Calu3 (cell line): ENCODE measurements at regions not wholly inside any gene's neighbourhood (a gene's known extent, or its start where the extent isn't known, plus 50 kb on each side); places are given as distances from the start of the nearest gene placed in this dataset.

Experiments
- BruUV-seq: library from RNA; stranded (reverse); fragments of 400-500 nt; replicated peaks from 2 replicates; lab custom pipeline; 2021; lab: Mats Ljungman, UMichigan
- CTCF ChIA-PET: fragments of 300-600 bp; sonication (Branson Sonifier 250); formaldehyde crosslinking; loops from one replicate; lab custom pipeline; 2022; ENCODE audit warnings: antibody characterized with exemption; lab: Charles Lee
- DNase-seq: peaks from one replicate; pipeline ENCODE4 v3.0.0; 2022
- H3K27ac Mint-ChIP-seq: one replicate; pipeline ENCODE4 v1.8.0; 2022; ENCODE audit warnings: mixed read lengths; ENCODE audit not compliant: unreplicated experiment
- H3K27me3 Mint-ChIP-seq: one replicate; pipeline ENCODE4 v1.8.0; 2022; ENCODE audit warnings: mixed read lengths; ENCODE audit not compliant: unreplicated experiment
- H3K36me3 Mint-ChIP-seq: one replicate; pipeline ENCODE4 v1.8.0; 2022; ENCODE audit warnings: mild to moderate bottlenecking, moderate library complexity, mixed read lengths; ENCODE audit not compliant: insufficient read depth, unreplicated experiment
- H3K4me1 Mint-ChIP-seq: one replicate; pipeline ENCODE4 v1.8.0; 2022; ENCODE audit warnings: mild to moderate bottlenecking, low read depth, mixed read lengths; ENCODE audit not compliant: unreplicated experiment
- H3K4me3 Mint-ChIP-seq: one replicate; pipeline ENCODE4 v1.8.0; 2022; ENCODE audit warnings: mild to moderate bottlenecking, low read depth, moderate library complexity, mixed read lengths; ENCODE audit not compliant: unreplicated experiment
- H3K9me3 Mint-ChIP-seq: one replicate; pipeline ENCODE4 v1.8.0; 2022; ENCODE audit warnings: low read depth, mixed read lengths; ENCODE audit not compliant: unreplicated experiment
- CTCF ChIP-seq: fragments of 200-600 bp; IDR thresholded peaks from one replicate; pipeline ENCODE4 v1.8.0; 2022; ENCODE audit warnings: antibody characterized with exemption; ENCODE audit not compliant: unreplicated experiment
- intact Hi-C: fragments of 100-400 bp; cut with micrococcal nuclease; formaldehyde crosslinking; loops from one replicate; pipeline ENCODE4 v1.10.0; 2022; ENCODE audit not compliant: unreplicated experiment

- peaks cover 3% of the 10 kb centered on the region for H3K9me3 Mint-ChIP-seq
- no peak for DNase-seq
- no peak overlapping the region for H3K27ac Mint-ChIP-seq
- H3K27me3 Mint-ChIP-seq = no peaks in the 10 kb centered on the region
- no peaks in the 10 kb centered on the region for H3K36me3 Mint-ChIP-seq
- H3K4me1 Mint-ChIP-seq = no peaks in the 10 kb centered on the region
- CTCF ChIA-PET = no interaction called here
- no peak overlapping the region for H3K4me3 Mint-ChIP-seq
- no peak for TF ChIP-seq CTCF
- intact Hi-C loops = no loop called here
- BruUV-seq = no TSS peak
Measured at GRCh38 chr12:73110816-73111215, 838.6 kb downstream of the TRHDE start.

- no TSS peak for BruUV-seq
- Mint-ChIP-seq H3K4me1 (no peaks in the 10 kb centered on the region), H3K9me3 (peaks cover 3% of the 10 kb centered on the region), H3K27me3 (no peaks in the 10 kb centered on the region), H3K27ac (no peak overlapping the region), H3K4me3 (no peak overlapping the region), H3K36me3 (no peaks in the 10 kb centered on the region)
- no peak for TF ChIP-seq CTCF
- CTCF ChIA-PET = no interaction called here
- intact Hi-C loops = no loop called here
- no peak for DNase-seq
Measured at GRCh38 chr12:73112035-73112816, 840.1 kb downstream of the TRHDE start.

- Mint-ChIP-seq H3K27ac (no peak overlapping the region), H3K4me3 (no peak overlapping the region), H3K36me3 (no peaks in the 10 kb centered on the region), H3K9me3 (peaks cover 8% of the 10 kb centered on the region), H3K27me3 (no peaks in the 10 kb centered on the region), H3K4me1 (no peaks in the 10 kb centered on the region)
- intact Hi-C loops = no loop called here
- no peak for DNase-seq
- CTCF ChIA-PET = no interaction called here
- TF ChIP-seq CTCF = no peak
- BruUV-seq = no TSS peak
Measured at GRCh38 chr12:73124480-73124879, 852.3 kb downstream of the TRHDE start.

GRCh38 chr12:73125148-73125547 lies 853.0 kb downstream of the TRHDE start:
- Mint-ChIP-seq H3K27me3 (no peaks in the 10 kb centered on the region), H3K4me3 (no peak overlapping the region), H3K9me3 (peaks cover 5% of the 10 kb centered on the region), H3K4me1 (no peaks in the 10 kb centered on the region), H3K27ac (no peak overlapping the region), H3K36me3 (no peaks in the 10 kb centered on the region)
- BruUV-seq = no TSS peak
- CTCF ChIA-PET = no interaction called here
- no peak for DNase-seq
- TF ChIP-seq CTCF = no peak
- intact Hi-C loops = no loop called here
